Erythroblast (primary cell): ENCODE measurements at regions not wholly inside any gene's neighbourhood (a gene's known extent, or its start where the extent isn't known, plus 50 kb on each side); places are given as distances from the start of the nearest gene placed in this dataset.
"Not testable (repeated sequence)": the region's sequence is repeated elsewhere in the genome, so short reads cannot be mapped to it uniquely, and the experiment has no call there.

Experiments
- DNase-seq, 2 experiments: peaks; one replicate each; lab custom pipeline; 2025; lab: John Stamatoyannopoulos, UW
- GATA1 ChIP-seq: IDR thresholded peaks from 2 replicates; pipeline ENCODE4 v1.6.1; 2011; ENCODE audit warnings: low read depth, mild to moderate bottlenecking, control low read depth, low read length, moderate library complexity
- POLR2A ChIP-seq: IDR thresholded peaks from 2 replicates; pipeline ENCODE4 v1.6.1; 2011; ENCODE audit warnings: mild to moderate bottlenecking, low read length

DNA sequence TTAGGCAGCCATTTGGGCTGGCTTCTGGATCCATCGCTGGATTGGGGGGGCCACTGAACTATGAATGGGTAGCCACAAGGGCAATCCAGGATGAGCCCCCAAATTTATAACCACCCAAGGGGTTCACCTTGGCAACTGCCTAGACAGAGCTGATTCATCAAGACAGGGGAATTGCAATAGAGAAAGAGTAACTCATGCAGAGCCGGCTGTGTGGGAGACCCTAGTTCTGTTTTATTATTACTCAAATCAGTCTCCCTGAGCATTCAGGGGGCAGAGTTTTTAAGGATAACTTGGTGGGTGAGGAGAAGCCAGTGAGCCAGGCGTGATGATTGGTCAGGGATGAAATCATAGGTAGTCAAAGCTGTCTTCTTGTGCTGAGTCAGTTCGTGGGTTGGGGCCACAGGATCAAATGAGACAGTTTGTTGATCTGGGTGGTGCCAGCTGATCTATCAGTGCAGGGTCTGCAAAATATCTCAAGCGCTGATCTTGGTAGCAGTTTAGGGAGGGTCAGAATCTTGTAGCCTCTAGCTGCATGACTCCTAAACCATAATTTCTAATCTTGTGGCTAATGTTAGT, 57.9 kb downstream of the DNAJB9 start:
- no peak for DNase-seq
- no peak for TF ChIP-seq POLR2A
- TF ChIP-seq GATA1: no peak

DNA sequence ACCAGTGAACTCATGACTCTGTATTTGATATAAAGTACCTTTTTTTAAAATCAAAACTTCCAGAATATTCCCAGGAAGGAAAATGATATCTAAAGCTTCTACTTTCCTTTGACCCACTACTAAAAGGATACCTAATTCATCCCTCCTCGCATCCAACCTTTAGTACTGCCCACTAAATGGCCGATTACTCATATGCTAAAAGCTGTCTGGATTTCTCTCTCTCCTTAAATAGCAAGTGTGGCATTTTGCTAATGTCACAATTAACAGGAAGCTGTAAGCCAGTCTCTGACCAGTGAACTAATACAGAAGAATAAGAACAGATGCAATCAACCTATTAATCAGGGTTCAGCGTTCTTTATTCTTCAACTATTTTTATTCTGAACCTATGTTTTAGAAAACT, 59.0 kb downstream of the DNAJB9 start:
- DNase-seq: no peak
- TF ChIP-seq GATA1: no peak

DNA sequence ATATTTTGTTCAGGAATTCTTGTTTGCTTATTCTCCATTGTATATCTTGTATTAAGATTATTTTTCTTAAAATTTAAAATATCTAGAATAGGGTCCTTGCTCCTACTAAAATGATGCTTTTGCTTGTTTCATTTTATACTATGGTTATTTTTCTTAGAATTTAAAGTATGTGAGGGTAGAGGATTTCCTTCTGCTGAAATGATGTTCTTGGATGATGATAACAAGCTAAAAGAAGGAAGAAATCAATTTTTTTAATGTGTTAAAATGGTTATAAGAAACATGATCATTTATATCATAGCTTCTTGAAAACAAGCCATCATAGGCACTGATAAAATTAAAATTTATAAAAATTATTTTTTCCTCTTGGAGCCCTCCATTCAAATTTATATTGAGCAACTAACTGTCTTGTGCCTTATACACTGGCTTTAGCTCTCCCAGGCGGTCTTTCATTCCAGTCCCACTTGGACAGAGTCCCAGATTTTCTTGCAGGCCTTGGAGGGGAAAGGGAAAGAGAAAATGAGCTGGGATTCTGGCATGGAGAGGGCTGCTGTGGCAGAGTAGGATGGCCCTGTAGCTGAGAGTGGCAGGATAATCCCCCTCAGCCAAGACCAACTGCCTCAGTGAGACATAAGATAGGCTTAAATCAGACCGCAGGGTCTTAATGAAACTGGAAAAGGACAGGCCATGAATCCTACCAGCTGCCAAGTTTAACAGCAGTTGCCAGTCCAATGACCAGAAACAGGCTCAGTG, 60.2 kb downstream of the DNAJB9 start:
- no peak for TF ChIP-seq POLR2A
- no peak for TF ChIP-seq GATA1
- DNase-seq: no peak

DNA sequence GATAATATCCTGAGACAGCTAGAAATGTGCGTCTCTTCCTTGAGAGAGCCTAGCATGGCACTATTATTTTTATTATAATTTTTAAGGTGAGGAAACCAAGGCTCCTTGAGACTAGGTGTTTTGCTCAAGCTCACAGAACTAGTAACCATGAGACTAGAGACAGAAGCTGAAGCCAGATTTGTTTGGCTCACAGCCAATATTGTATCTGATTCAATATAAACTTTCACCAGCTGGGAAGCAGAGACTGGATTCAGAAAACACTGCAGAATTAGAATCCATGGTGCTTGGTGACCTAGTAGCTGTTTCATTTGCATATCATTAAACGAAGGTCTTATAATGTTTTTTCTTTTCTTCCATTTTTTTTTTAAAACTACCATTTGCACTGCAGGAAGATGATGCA, 64.4 kb downstream of the DNAJB9 start:
- TF ChIP-seq POLR2A (no peak), GATA1 (no peak)

DNA sequence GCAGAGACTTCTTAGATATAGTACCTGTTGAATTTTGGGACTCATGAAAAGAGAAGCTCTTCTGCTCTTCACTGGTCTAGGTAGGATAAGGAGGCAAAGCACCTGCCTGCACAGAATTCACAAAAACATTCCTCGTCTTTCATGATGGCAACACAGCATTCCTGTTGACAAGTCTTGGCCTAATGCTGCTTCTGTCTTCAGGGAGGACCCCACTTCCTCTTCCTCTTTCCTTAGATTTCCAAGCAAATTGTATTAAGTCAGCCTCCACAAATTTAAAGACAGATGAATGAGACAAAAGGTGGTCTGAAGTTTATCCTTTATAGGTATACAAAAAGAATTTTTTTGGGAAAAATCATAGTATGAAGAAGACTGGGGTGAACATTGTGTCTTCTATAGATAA, 64.9 kb downstream of the DNAJB9 start:
- TF ChIP-seq POLR2A (no peak), GATA1 (no peak)
- no peak for DNase-seq

More for the DNA sequence above, 64.4 kb downstream of the DNAJB9 start:
- DNase-seq: no peak

DNA sequence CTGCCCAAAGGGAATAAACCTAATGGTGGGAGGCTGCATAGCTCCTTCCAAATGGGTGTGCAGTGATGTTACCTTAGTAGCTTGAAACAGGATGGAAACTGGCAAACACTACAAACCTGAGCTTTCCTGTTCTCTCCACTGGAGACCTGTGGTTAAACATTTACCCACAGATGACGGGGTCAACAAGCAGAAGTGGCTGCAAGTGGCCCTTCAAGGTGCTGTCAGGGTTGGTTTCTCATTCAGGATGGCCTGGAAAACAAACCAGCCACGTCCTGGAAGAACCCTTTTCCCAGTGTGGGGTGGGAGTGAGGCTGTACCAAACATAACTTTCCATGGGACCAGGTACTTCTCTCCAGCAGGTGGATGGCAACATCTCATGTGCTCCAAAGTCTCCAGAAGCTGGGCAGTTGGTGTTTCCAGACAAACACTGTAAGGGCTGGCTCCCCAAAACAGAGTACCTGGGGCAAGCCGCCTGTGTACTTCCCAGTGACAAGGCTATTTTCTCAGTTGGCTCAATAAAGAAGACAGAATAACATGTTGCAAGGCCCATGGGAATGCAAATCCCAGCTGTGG, 67.5 kb downstream of the DNAJB9 start:
- DNase-seq: no peak
- TF ChIP-seq POLR2A: no peak
- TF ChIP-seq GATA1: no peak

DNA sequence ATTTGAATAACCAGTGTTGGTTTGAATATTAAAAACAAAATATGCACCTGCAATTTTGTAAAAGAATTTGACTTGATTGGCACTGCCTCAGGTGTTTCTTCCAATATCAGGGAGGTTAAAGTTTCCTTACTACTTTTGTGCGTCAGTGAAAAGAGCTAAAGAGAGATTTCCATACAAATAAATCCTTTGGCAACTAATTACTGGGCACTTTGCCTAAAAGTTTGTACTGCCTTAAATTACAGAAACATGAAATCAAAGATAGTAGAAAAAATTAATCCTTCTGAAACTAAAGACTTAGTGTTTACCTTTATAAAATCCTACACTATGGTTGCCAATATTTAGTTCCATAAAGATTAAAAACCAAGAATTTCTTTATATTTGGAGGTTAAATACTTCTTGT, 72.5 kb downstream of the DNAJB9 start:
- DNase-seq: no peak
- TF ChIP-seq POLR2A (no peak), GATA1 (no peak)

DNA sequence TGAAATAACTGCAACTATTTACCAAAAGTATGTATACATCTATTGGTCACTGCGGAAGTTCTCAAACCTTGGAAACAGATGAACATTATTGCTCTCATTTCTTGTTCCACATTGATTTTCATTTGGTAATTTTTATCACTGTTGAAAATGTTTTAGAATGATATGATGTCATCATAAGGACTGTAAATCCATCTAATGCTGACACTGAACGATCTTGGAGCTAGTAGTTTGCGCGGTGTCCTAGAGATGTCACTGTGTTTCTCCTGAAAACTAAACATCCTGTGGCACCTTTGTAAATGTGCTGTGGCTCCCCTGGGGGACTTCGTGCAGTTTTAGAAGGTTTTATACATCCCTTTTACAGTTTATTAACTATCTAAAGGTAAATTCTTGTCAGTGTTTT, 73.5 kb downstream of the DNAJB9 start:
- DNase-seq: no peak
- TF ChIP-seq GATA1 (no peak), POLR2A (no peak)

DNA sequence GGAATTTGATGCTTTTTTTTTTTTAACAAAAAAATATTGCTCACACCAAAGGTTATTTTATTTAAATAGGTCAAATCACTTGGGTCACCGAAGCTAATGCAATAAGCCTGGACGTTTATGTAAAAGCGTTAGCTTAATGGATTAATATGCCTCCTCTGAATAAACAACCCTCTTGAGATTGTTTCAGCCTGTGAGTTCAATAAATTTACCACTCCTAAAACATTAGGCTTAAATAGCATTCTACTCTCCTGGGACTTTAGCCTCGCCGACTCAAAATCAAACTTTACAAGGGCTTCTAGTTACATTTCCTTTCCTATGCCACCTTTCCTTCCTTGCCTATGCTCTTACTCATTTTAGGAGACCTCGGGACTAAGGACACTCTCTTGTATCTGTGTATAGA, 79.3 kb downstream of the DNAJB9 start:
- no peak for DNase-seq
- no peak for TF ChIP-seq GATA1
- TF ChIP-seq POLR2A: no peak

DNA sequence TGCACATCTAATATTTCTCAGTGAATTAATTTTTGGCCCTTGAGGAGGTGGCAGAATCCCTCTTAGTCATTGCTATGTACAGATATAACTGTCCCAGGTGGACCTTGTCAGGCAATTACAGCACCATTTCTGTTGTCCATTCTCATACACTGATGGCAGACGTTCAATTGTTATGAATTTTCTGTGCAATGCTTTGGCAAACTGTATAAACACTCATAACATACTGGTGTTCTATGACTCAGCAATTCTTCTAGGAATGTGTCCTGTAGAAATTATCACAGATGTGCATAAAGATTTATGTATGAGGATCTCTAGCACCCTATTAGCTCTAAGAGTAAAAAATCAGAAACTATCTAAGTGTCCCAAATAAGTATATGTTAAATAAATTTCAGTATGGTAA, 80.8 kb downstream of the DNAJB9 start:
- no peak for DNase-seq
- TF ChIP-seq GATA1: no peak
- TF ChIP-seq POLR2A: no peak

DNA sequence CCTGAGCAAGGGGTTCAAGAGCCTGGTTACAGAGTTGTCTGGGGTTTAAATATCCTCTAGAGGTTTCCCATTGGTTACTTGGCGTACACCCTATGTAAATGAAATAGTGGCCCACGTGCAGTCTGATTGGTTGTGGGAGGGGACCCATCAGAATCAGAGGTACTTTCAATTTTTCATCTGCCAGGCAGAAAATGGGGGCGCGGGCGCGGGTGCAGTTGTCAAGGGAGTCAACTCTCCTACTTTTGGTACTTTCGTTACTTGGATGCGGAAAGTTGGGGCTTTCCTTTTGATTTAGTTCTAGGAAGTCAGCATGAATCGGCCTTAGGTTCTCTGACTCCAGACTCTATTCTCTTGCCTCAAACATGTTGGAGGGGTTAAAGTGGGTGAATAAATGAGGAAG, 83.2 kb downstream of the DNAJB9 start:
- DNase-seq: no peak
- TF ChIP-seq GATA1 (no peak), POLR2A (no peak)

DNA sequence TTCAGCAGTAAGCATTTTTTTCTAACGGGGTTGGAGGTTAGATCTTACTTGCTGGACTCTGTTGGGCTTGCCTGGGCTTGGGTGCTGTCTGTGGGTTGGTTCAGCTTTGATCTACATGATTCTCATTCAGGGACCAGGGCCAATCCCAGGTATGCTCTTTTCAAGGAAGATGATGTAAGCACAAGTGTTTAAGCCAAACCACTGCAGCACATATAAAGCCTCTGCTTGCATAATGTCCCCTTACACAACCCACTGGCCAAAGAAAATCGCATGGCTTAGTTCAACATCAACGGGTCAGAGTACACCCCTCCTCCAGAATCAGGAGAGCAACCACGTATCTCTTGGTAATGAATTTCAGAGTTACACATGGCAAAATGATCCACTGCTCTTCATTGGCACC, 83.9 kb downstream of the DNAJB9 start:
- TF ChIP-seq POLR2A (no peak), GATA1 (no peak)
- DNase-seq: no peak

DNA sequence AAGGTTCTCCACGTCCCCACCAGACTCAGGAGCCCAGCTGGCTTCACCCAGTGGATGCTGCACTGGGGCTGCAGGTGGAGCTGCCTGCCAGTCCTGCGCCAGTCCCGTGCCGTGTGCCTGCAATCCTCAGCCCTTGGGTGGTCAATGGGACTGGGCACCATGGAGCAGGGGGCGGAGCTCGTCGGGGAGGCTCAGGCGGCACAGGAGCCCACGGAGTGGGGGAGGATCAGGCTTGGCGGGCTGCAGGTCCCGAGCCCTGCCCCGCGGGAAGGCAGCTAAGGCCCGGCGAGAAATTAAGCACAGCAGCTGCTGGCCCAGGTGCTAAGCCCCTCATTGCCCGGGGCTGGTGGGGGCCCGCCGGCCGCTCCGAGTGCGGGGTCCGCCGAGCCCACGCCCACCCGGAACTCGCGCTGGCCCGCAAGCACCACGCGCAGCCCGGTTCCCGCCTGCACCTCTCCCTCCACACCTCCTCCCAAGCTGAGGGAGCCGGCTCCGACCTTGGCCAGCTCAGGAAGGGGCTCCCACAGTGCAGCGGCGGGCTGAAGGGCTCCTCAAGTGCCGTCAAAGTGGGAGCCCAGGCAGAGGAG, 87.6 kb downstream of the DNAJB9 start:
- not testable (repeated sequence) for DNase-seq

DNA sequence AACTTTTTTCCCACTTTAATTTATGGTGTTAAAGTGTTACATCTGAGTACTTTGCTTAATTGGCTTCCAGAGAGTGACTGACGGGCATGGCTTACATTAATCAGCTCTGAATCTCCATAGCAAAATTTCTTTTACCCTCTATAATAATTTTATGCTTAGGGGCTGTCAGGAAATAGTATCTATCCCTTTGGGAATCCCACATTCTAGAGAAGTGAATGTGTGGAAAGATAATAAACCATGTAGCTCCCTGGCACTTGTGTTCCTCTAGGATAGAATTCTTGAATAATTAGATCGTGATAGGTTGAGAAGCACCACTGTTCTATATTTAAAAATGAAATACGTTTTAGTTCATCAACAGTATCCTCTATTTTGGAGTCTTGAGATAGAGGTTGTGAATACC, 89.6 kb downstream of the DNAJB9 start:
- TF ChIP-seq POLR2A (no peak), GATA1 (no peak)
- no peak for DNase-seq
